ENCODE measurements at regions not wholly inside any gene's neighbourhood (a gene's known extent, or its start where the extent isn't known, plus 50 kb on each side); places are given as distances from the start of the nearest gene placed in this dataset.
"Not testable (repeated sequence)": the region's sequence is repeated elsewhere in the genome, so short reads cannot be mapped to it uniquely, and the experiment has no call there.

GRCh38 chr9:62864481-62865469, 1674.9 kb downstream of the SPATA31A7 start:
- not testable (repeated sequence) for TF ChIP-seq POLR2A, CTCF (IDR thresholded peaks at IDR 0.05)
